ENCODE measurements at regions not wholly inside any gene's neighbourhood (a gene's known extent, or its start where the extent isn't known, plus 50 kb on each side); places are given as distances from the start of the nearest gene placed in this dataset.

GRCh38 chr20:7285918-7286556 lies 518.6 kb downstream of the BMP2 start:
- H3K27ac ChIP-seq: no peak overlapping the region
- no peak for TF ChIP-seq ZFX (IDR thresholded peaks at IDR 0.05)
- TF ChIP-seq CTCF (conservative IDR thresholded peaks at IDR 0.05): peak; percentile 88

GRCh38 chr20:7291323-7291943 lies 523.9 kb downstream of the BMP2 start:
- no peak overlapping the region for H3K27ac ChIP-seq
- TF ChIP-seq ZFX (IDR thresholded peaks at IDR 0.05): no peak
- no peak for TF ChIP-seq CTCF (conservative IDR thresholded peaks at IDR 0.05)

DNA sequence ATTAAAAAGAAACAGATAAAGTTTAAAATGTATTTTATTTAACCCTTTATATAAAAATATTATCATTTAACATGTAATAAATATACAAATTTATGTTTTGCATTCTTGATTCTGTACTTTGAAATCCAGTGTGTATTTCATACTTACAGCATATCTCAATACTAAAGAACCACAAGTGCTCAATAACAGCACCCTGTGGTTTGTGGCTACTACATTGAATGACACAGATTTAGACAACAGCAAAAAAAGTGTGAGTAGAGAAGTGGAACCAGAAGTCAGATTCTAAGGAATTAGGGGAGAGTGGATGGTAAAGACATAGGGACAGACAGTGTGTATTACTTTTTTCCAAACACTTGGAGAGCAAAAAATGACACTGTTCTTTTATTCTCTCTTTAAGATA lies 524.5 kb downstream of the BMP2 start:
- no peak overlapping the region for H3K27ac ChIP-seq
- TF ChIP-seq ZFX (IDR thresholded peaks at IDR 0.05) (no peak), CTCF (conservative IDR thresholded peaks at IDR 0.05) (no peak)

DNA sequence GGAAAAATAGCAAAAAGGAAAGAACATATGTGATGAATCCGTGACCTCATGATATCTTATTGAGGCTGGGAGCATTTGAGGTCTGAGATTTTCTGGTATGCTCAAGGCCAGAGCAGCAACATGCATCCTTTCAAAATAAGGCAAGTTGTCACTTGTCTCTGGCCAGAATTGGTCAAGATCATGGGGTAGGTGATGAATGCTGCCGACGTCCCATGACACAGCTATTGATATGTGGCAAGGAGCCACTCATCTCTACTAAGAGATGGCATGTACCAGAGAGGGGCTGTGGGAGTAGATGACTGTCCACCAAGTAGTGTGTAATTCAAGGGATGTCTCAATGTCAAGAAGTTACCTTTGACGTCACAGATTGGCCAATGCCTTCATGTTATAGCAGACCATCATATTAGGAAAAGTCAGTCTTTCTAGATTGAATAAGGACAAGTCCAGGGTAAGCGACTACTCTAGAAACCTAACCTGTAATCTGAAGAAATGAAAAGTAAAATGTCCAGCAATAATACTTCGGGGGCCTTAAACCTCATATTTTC lies 527.4 kb downstream of the BMP2 start:
- no peak for TF ChIP-seq CTCF (conservative IDR thresholded peaks at IDR 0.05)
- no peak for TF ChIP-seq ZFX (IDR thresholded peaks at IDR 0.05)
- H3K27ac ChIP-seq: no peak overlapping the region

DNA sequence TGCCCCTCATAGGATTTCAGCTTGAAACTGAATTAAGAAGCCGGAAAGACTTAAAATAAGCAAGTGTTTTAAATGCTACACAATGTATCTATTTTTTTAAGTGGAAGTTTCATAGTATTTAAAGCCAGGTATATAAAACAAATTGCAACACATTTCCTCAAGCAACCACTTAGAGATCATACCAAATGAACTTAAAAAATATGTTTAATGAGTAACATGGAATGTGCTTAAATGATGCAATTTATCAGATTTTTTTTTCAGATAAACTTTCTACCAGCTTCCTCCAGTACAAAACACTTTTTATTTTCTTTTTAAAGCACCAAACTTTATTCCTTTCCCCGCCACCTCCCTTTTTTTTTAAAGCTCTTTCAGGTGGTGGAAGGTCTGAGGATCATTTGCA lies 534.3 kb downstream of the BMP2 start:
- no peak for TF ChIP-seq CTCF (conservative IDR thresholded peaks at IDR 0.05)
- TF ChIP-seq ZFX (IDR thresholded peaks at IDR 0.05): no peak
- H3K27ac ChIP-seq: no peak overlapping the region

DNA sequence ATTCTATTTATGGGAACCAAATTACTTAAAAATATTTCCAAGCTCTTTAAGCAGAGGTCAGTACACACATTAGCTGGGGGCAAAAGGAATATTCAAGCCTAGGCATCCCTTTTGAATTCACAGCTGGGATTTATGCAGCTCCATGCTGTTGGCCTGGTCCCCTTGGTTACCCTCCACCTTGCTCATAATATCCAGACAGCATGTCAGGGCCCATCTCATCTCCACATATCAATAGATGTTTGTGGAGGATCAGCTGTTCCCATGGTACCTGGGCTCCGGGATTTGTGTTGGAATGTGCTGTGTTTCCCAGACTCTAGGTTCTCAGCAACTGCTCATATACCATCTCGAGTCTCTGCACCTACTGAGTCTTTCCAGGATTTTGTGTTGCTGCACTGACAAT lies 534.8 kb downstream of the BMP2 start:
- H3K27ac ChIP-seq: no peak overlapping the region
- no peak for TF ChIP-seq ZFX (IDR thresholded peaks at IDR 0.05)
- TF ChIP-seq CTCF (conservative IDR thresholded peaks at IDR 0.05): no peak

GRCh38 chr20:7305976-7306375 lies 538.5 kb downstream of the BMP2 start:
- no peak overlapping the region for H3K27ac ChIP-seq
- no peak for TF ChIP-seq CTCF (conservative IDR thresholded peaks at IDR 0.05)
